ENCODE measurements at regions not wholly inside any gene's neighbourhood (a gene's known extent, or its start where the extent isn't known, plus 50 kb on each side); places are given as distances from the start of the nearest gene placed in this dataset.

DNA sequence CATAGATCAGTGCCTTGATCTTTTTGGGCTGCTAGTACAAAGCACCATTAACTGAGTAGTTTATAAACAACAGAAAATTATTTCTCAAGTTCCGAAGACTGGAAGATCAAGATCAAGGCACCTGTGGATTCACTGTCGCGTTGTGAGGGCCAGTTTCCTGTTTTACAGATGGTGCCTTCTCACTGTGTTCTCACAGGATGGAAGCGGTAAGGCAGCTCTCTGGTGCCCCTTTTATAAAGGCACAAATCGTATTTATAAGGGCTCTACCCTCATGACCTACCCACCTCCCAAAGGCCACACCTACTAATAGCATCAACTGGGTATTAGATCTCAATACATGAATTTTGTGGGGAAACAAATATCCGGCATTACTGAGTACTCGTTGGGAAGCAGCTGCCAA, 729.5 kb upstream of the SLC39A10 start:
- Mint-ChIP-seq H3K4me1 (no peaks in the 10 kb centered on the region), H3K4me3 (no peak overlapping the region), H3K36me3 (ENCODE audit: low read depth) (no peaks in the 10 kb centered on the region), H3K27me3 (no peaks in the 10 kb centered on the region), H3K9me3 (no peaks in the 10 kb centered on the region), H3K27ac (no peak overlapping the region)
- TF ChIP-seq CTCF (IDR thresholded peaks at IDR 0.05) = no peak
- ATAC-seq (ENCODE audit: low read depth) (no peak), DNase-seq (no peak)
- intact Hi-C loops (cut with micrococcal nuclease) = no loop called here
- POLR2A ChIA-PET = no interaction called here
- CTCF ChIA-PET = no interaction called here

- no peaks in the 10 kb centered on the region for H3K36me3 Mint-ChIP-seq (ENCODE audit: low read depth)
These were observed 730.2 kb upstream of the SLC39A10 start for GRCh38 chr2:194926873-194927272.

GRCh38 chr2:194925742-194926141, 731.3 kb upstream of the SLC39A10 start:
- no peaks in the 10 kb centered on the region for H3K4me1 Mint-ChIP-seq

More at GRCh38 chr2:194926873-194927272, 730.2 kb upstream of the SLC39A10 start:
- no peak for TF ChIP-seq CTCF (IDR thresholded peaks at IDR 0.05)
- Mint-ChIP-seq H3K27ac (no peak overlapping the region), H3K27me3 (no peaks in the 10 kb centered on the region), H3K4me3 (no peak overlapping the region), H3K9me3 (no peaks in the 10 kb centered on the region), H3K4me1 (no peaks in the 10 kb centered on the region)
- DNase-seq (no peak), ATAC-seq (ENCODE audit: low read depth) (no peak)
- ChIA-PET CTCF (no interaction called here), POLR2A (no interaction called here)
- intact Hi-C loops (cut with micrococcal nuclease) = no loop called here

DNA sequence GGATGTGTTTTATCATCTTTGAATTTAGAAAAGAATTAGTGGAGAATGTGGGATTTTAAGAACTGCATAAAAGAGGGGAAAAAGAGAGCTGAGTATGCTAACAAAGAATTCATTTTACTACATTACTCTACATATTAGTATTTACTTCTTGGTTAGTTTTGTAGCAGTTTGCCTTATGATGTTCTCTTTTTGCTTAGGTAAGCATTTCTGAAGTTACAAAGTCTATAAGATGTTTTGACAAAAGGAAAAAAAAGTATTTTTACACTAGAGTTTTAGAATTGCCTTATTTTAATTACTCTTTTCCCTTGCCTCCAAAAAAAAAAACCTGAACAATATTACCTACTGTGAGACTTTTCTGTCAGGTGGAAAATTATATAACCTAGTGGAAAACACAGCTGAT, 739.5 kb upstream of the SLC39A10 start:
- DNase-seq (no peak), ATAC-seq (ENCODE audit: low read depth) (no peak)
- POLR2A ChIA-PET = no interaction called here
- Mint-ChIP-seq H3K9me3 (no peaks in the 10 kb centered on the region), H3K27ac (no peak overlapping the region), H3K4me3 (no peak overlapping the region), H3K36me3 (ENCODE audit: low read depth) (no peaks in the 10 kb centered on the region), H3K4me1 (no peaks in the 10 kb centered on the region), H3K27me3 (no peaks in the 10 kb centered on the region)
- intact Hi-C loops (cut with micrococcal nuclease) = no loop called here
- CTCF ChIA-PET = no interaction called here
- no peak for TF ChIP-seq CTCF (IDR thresholded peaks at IDR 0.05)

More at GRCh38 chr2:194925742-194926141, 731.3 kb upstream of the SLC39A10 start:
- ChIA-PET CTCF (no interaction called here), POLR2A (no interaction called here)
- Mint-ChIP-seq H3K9me3 (no peaks in the 10 kb centered on the region), H3K4me3 (no peak overlapping the region), H3K27ac (no peak overlapping the region), H3K36me3 (ENCODE audit: low read depth) (no peaks in the 10 kb centered on the region), H3K27me3 (no peaks in the 10 kb centered on the region)
- no peak for ATAC-seq (ENCODE audit: low read depth)
- DNase-seq = no peak
- intact Hi-C loops (cut with micrococcal nuclease) = no loop called here
- no peak for TF ChIP-seq CTCF (IDR thresholded peaks at IDR 0.05)

GRCh38 chr2:194915485-194915884, 741.5 kb upstream of the SLC39A10 start:
- ChIA-PET POLR2A (no interaction called here), CTCF (no interaction called here)
- DNase-seq (no peak), ATAC-seq (ENCODE audit: low read depth) (no peak)
- Mint-ChIP-seq H3K27ac (no peak overlapping the region), H3K4me1 (no peaks in the 10 kb centered on the region), H3K27me3 (no peaks in the 10 kb centered on the region), H3K36me3 (ENCODE audit: low read depth) (no peaks in the 10 kb centered on the region), H3K9me3 (no peaks in the 10 kb centered on the region), H3K4me3 (no peak overlapping the region)
- intact Hi-C loops (cut with micrococcal nuclease) = no loop called here
- no peak for TF ChIP-seq CTCF (IDR thresholded peaks at IDR 0.05)
